ENCODE measurements at regions not wholly inside any gene's neighbourhood (a gene's known extent, or its start where the extent isn't known, plus 50 kb on each side); places are given as distances from the start of the nearest gene placed in this dataset.

GRCh38 chr20:24381886-24382285 is 87.5 kb upstream of the SYNDIG1 start:
- WGBS, 2 donors (ENCODE audit: extremely low coverage in 2 of 2, insufficient read length in 2 of 2, insufficient replicate concordance in 1 of 2), result no CpG with 5 or more reads among the region's 5 CpGs
- Histone ChIP-seq H2BK5ac (ENCODE audit: low read length) (no peak overlapping the region), H3K9me3 (replicated peaks in 1 of 2; ENCODE audit: control insufficient read depth in 2 of 2, insufficient read depth in 1 of 2, low read depth in 1 of 2, low read length in 2 of 2) (no peaks in the 10 kb centered on the region), H3K4me2 (ENCODE audit: insufficient read depth, low read length, poor library complexity, severe bottlenecking) (no peak overlapping the region), H3K36me3 (replicated peaks in 1 of 2; ENCODE audit: control insufficient read depth in 2 of 2, insufficient read depth in 2 of 2, low read length in 2 of 2) (no peaks in the 10 kb centered on the region), H2BK15ac (ENCODE audit: low read length) (no peak overlapping the region), H3K4me3 (ENCODE audit: low read length in 2 of 2) (no peak overlapping the region), H3K27ac (replicated peaks; ENCODE audit: low read length) (no peak overlapping the region), H2BK12ac (ENCODE audit: low read length) (no peak overlapping the region), H3K14ac (ENCODE audit: low read length) (no peak overlapping the region), H4K8ac (ENCODE audit: low read depth, low read length) (no peak overlapping the region), H3K9ac (ENCODE audit: low read depth, low read length, poor library complexity) (no peak overlapping the region), H3K79me1 (ENCODE audit: low read depth, low read length) (no peaks in the 10 kb centered on the region), H3K18ac (ENCODE audit: low read length) (no peak overlapping the region), H3K4me1 (ENCODE audit: control insufficient read depth in 2 of 2, insufficient read depth in 1 of 2, low read depth in 1 of 2, low read length in 2 of 2) (peaks cover 0 to 2% of the 10 kb centered on the region in 2 donors), H3K23ac (ENCODE audit: low read depth, low read length, poor library complexity) (no peak overlapping the region), H2BK120ac (ENCODE audit: low read depth, low read length) (no peak overlapping the region), H3K27me3 (ENCODE audit: control insufficient read depth in 3 of 3, insufficient read depth in 3 of 3, low read depth in 1 of 3, low read length in 3 of 3) (no peaks in the 10 kb centered on the region), H2AFZ (ENCODE audit: low read length) (no peak overlapping the region), H2AK5ac (ENCODE audit: low read depth, low read length) (no peak overlapping the region), H4K91ac (ENCODE audit: low read depth, low read length, poor library complexity) (no peak overlapping the region), H3K4ac (ENCODE audit: low read length) (no peak overlapping the region)
- no peak for DNase-seq (ENCODE audit: low spot score)

- Histone ChIP-seq H3K36me3 (replicated peaks in 1 of 2; ENCODE audit: control insufficient read depth in 2 of 2, insufficient read depth in 2 of 2, low read length in 2 of 2) (no peaks in the 10 kb centered on the region), H2BK12ac (ENCODE audit: low read length) (no peak overlapping the region), H2AFZ (ENCODE audit: low read length) (no peak overlapping the region), H3K9me3 (replicated peaks in 1 of 2; ENCODE audit: control insufficient read depth in 2 of 2, insufficient read depth in 1 of 2, low read depth in 1 of 2, low read length in 2 of 2) (no peaks in the 10 kb centered on the region), H3K4me3 (ENCODE audit: low read length in 2 of 2) (no peak overlapping the region), H4K91ac (ENCODE audit: low read depth, low read length, poor library complexity) (no peak overlapping the region), H2BK120ac (ENCODE audit: low read depth, low read length) (no peak overlapping the region), H3K23ac (ENCODE audit: low read depth, low read length, poor library complexity) (no peak overlapping the region), H2AK5ac (ENCODE audit: low read depth, low read length) (no peak overlapping the region), H3K4me2 (ENCODE audit: insufficient read depth, low read length, poor library complexity, severe bottlenecking) (no peak overlapping the region), H3K27me3 (ENCODE audit: control insufficient read depth in 3 of 3, insufficient read depth in 3 of 3, low read depth in 1 of 3, low read length in 3 of 3) (no peaks in the 10 kb centered on the region), H4K8ac (ENCODE audit: low read depth, low read length) (no peak overlapping the region), H3K27ac (replicated peaks; ENCODE audit: low read length) (no peak overlapping the region), H3K18ac (ENCODE audit: low read length) (no peak overlapping the region), H3K14ac (ENCODE audit: low read length) (no peak overlapping the region), H3K4ac (ENCODE audit: low read length) (no peak overlapping the region), H2BK5ac (ENCODE audit: low read length) (no peak overlapping the region), H3K4me1 (ENCODE audit: control insufficient read depth in 2 of 2, insufficient read depth in 1 of 2, low read depth in 1 of 2, low read length in 2 of 2) (peaks cover 0 to 2% of the 10 kb centered on the region in 2 donors), H3K79me1 (ENCODE audit: low read depth, low read length) (no peaks in the 10 kb centered on the region), H3K9ac (ENCODE audit: low read depth, low read length, poor library complexity) (no peak overlapping the region), H2BK15ac (ENCODE audit: low read length) (no peak overlapping the region)
- WGBS, 2 donors (ENCODE audit: extremely low coverage in 2 of 2, insufficient read length in 2 of 2, insufficient replicate concordance in 1 of 2), result no CpG with 5 or more reads among the region's 4 CpGs
- DNase-seq (ENCODE audit: low spot score), result no peak
Measured at GRCh38 chr20:24379484-24379927, 89.9 kb upstream of the SYNDIG1 start.

GRCh38 chr20:24378661-24379483 is 90.6 kb upstream of the SYNDIG1 start:
- peaks cover 0 to 2% of the 10 kb centered on the region in 2 donors for H3K4me1 ChIP-seq (ENCODE audit: control insufficient read depth in 2 of 2, insufficient read depth in 1 of 2, low read depth in 1 of 2, low read length in 2 of 2)
- no peaks in the 10 kb centered on the region for H3K9me3 ChIP-seq (replicated peaks in 1 of 2; ENCODE audit: control insufficient read depth in 2 of 2, insufficient read depth in 1 of 2, low read depth in 1 of 2, low read length in 2 of 2)
- no peak overlapping the region for H3K18ac ChIP-seq (ENCODE audit: low read length)
- H4K91ac ChIP-seq (ENCODE audit: low read depth, low read length, poor library complexity), result no peak overlapping the region
- no CpG with 5 or more reads among the region's 6 CpGs for WGBS, 2 donors (ENCODE audit: extremely low coverage in 2 of 2, insufficient read length in 2 of 2, insufficient replicate concordance in 1 of 2)
- no peak overlapping the region for H2BK5ac ChIP-seq (ENCODE audit: low read length)
- no peak overlapping the region for H3K4me2 ChIP-seq (ENCODE audit: insufficient read depth, low read length, poor library complexity, severe bottlenecking)
- no peak overlapping the region for H2BK12ac ChIP-seq (ENCODE audit: low read length)
- no peak overlapping the region for H3K9ac ChIP-seq (ENCODE audit: low read depth, low read length, poor library complexity)
- H2BK15ac ChIP-seq (ENCODE audit: low read length), result no peak overlapping the region
- no peak overlapping the region for H4K8ac ChIP-seq (ENCODE audit: low read depth, low read length)
- DNase-seq (ENCODE audit: low spot score), result no peak
- no peaks in the 10 kb centered on the region for H3K36me3 ChIP-seq (replicated peaks in 1 of 2; ENCODE audit: control insufficient read depth in 2 of 2, insufficient read depth in 2 of 2, low read length in 2 of 2)
- H3K4me3 ChIP-seq (ENCODE audit: low read length in 2 of 2), result no peak overlapping the region
- no peak overlapping the region for H2AK5ac ChIP-seq (ENCODE audit: low read depth, low read length)
- H3K4ac ChIP-seq (ENCODE audit: low read length), result no peak overlapping the region
- no peak overlapping the region for H3K23ac ChIP-seq (ENCODE audit: low read depth, low read length, poor library complexity)
- no peak overlapping the region for H3K14ac ChIP-seq (ENCODE audit: low read length)
- no peaks in the 10 kb centered on the region for H3K27me3 ChIP-seq (ENCODE audit: control insufficient read depth in 3 of 3, insufficient read depth in 3 of 3, low read depth in 1 of 3, low read length in 3 of 3)
- H3K79me1 ChIP-seq (ENCODE audit: low read depth, low read length), result no peaks in the 10 kb centered on the region
- no peak overlapping the region for H3K27ac ChIP-seq (replicated peaks; ENCODE audit: low read length)
- no peak overlapping the region for H2BK120ac ChIP-seq (ENCODE audit: low read depth, low read length)
- no peak overlapping the region for H2AFZ ChIP-seq (ENCODE audit: low read length)

- H2BK120ac ChIP-seq (ENCODE audit: low read depth, low read length), result no peak overlapping the region
- no peak overlapping the region for H3K4me3 ChIP-seq (ENCODE audit: low read length in 2 of 2)
- H3K9ac ChIP-seq (ENCODE audit: low read depth, low read length, poor library complexity), result no peak overlapping the region
- H2BK5ac ChIP-seq (ENCODE audit: low read length), result no peak overlapping the region
- no peak overlapping the region for H2AK5ac ChIP-seq (ENCODE audit: low read depth, low read length)
- no peaks in the 10 kb centered on the region for H3K36me3 ChIP-seq (replicated peaks in 1 of 2; ENCODE audit: control insufficient read depth in 2 of 2, insufficient read depth in 2 of 2, low read length in 2 of 2)
- H3K9me3 ChIP-seq (replicated peaks in 1 of 2; ENCODE audit: control insufficient read depth in 2 of 2, insufficient read depth in 1 of 2, low read depth in 1 of 2, low read length in 2 of 2), result no peaks in the 10 kb centered on the region
- DNase-seq (ENCODE audit: low spot score), result no peak
- H3K4ac ChIP-seq (ENCODE audit: low read length), result no peak overlapping the region
- no peak overlapping the region for H2BK15ac ChIP-seq (ENCODE audit: low read length)
- no peak overlapping the region for H3K14ac ChIP-seq (ENCODE audit: low read length)
- no peak overlapping the region for H3K23ac ChIP-seq (ENCODE audit: low read depth, low read length, poor library complexity)
- H3K27ac ChIP-seq (replicated peaks; ENCODE audit: low read length), result no peak overlapping the region
- no peak overlapping the region for H4K8ac ChIP-seq (ENCODE audit: low read depth, low read length)
- no peak overlapping the region for H2BK12ac ChIP-seq (ENCODE audit: low read length)
- no peak overlapping the region for H3K18ac ChIP-seq (ENCODE audit: low read length)
- peaks cover 0 to 6% of the 10 kb centered on the region in 2 donors for H3K4me1 ChIP-seq (ENCODE audit: control insufficient read depth in 2 of 2, insufficient read depth in 1 of 2, low read depth in 1 of 2, low read length in 2 of 2)
- no peak overlapping the region for H3K4me2 ChIP-seq (ENCODE audit: insufficient read depth, low read length, poor library complexity, severe bottlenecking)
- no peaks in the 10 kb centered on the region for H3K79me1 ChIP-seq (ENCODE audit: low read depth, low read length)
- H3K27me3 ChIP-seq (ENCODE audit: control insufficient read depth in 3 of 3, insufficient read depth in 3 of 3, low read depth in 1 of 3, low read length in 3 of 3), result no peaks in the 10 kb centered on the region
- WGBS, 2 donors (ENCODE audit: extremely low coverage in 2 of 2, insufficient read length in 2 of 2, insufficient replicate concordance in 1 of 2), result no CpG with 5 or more reads among the region's 2 CpGs
- no peak overlapping the region for H2AFZ ChIP-seq (ENCODE audit: low read length)
- H4K91ac ChIP-seq (ENCODE audit: low read depth, low read length, poor library complexity), result no peak overlapping the region
Measured at GRCh38 chr20:24376311-24377099, 92.9 kb upstream of the SYNDIG1 start.

Data from neuronal stem cell (in vitro differentiated cells).